ENCODE measurements at regions not wholly inside any gene's neighbourhood (a gene's known extent, or its start where the extent isn't known, plus 50 kb on each side); places are given as distances from the start of the nearest gene placed in this dataset.

DNA sequence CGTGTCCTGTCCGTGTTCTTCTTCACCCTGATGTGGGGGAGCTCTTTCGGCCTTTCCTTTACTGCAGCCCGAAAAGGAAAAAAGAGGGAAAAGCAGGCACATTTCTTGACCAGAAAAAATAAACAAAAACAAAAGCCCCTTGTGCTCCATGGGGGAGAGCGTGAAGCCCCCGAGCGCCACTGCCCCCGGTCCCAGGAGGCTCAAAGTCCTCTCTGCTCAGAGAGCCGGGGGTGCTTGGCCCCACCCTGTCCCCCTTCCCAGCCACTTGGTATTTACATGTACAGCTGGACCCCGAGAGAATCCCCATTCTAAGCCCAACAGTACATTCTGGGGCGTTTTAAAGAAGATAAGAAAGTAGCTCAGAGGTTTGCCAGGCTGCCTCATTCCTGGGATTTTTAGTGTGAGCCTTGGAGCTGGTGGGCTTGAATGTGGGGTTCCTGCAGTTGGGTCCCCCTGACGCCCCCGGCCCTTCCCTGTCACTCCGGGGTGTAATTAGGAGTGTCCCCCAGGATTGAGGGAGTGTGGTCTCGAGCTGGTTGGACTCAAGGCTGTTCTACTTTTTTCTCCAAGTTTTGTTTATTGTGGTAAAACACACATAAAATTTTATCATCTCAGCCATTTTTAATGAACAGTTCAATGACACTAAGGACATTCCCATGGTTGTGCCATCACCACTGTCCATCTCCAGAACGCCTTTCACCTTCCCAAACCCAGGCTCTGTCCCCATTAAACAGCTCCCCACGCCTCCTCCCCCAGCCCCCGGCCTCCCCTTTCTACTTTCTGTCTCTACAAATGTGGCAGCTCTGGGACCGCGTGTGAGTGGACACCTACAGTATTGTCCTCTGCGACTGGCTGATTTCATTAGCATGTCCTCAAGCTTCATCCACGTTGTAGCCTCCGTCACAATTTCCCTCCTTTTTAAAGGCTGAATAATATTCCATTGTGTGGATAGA lies 55.7 kb upstream of the BHLHE23 start:
- TF ChIP-seq, protein P1, sequence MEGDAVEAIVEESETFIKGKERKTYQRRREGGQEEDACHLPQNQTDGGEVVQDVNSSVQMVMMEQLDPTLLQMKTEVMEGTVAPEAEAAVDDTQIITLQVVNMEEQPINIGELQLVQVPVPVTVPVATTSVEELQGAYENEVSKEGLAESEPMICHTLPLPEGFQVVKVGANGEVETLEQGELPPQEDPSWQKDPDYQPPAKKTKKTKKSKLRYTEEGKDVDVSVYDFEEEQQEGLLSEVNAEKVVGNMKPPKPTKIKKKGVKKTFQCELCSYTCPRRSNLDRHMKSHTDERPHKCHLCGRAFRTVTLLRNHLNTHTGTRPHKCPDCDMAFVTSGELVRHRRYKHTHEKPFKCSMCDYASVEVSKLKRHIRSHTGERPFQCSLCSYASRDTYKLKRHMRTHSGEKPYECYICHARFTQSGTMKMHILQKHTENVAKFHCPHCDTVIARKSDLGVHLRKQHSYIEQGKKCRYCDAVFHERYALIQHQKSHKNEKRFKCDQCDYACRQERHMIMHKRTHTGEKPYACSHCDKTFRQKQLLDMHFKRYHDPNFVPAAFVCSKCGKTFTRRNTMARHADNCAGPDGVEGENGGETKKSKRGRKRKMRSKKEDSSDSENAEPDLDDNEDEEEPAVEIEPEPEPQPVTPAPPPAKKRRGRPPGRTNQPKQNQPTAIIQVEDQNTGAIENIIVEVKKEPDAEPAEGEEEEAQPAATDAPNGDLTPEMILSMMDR (IDR thresholded peaks at IDR 0.05; ENCODE audit: low read depth, low read length, missing input control): no peak
- no peak for TF ChIP-seq FOXA1 (IDR thresholded peaks at IDR 0.05)
- TF ChIP-seq SP1 (IDR thresholded peaks at IDR 0.05): no peak
- no peak for TF ChIP-seq RAD21 (IDR thresholded peaks at IDR 0.05)
- no peak for TF ChIP-seq HNF4A (conservative IDR thresholded peaks at IDR 0.05)
- TF ChIP-seq EGR1 (IDR thresholded peaks at IDR 0.05; ENCODE audit: low read depth in 2 of 2): no peak
- TF ChIP-seq, protein P2, sequence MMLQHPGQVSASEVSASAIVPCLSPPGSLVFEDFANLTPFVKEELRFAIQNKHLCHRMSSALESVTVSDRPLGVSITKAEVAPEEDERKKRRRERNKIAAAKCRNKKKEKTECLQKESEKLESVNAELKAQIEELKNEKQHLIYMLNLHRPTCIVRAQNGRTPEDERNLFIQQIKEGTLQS (IDR thresholded peaks at IDR 0.05): no peak
- TF ChIP-seq, protein P3, sequence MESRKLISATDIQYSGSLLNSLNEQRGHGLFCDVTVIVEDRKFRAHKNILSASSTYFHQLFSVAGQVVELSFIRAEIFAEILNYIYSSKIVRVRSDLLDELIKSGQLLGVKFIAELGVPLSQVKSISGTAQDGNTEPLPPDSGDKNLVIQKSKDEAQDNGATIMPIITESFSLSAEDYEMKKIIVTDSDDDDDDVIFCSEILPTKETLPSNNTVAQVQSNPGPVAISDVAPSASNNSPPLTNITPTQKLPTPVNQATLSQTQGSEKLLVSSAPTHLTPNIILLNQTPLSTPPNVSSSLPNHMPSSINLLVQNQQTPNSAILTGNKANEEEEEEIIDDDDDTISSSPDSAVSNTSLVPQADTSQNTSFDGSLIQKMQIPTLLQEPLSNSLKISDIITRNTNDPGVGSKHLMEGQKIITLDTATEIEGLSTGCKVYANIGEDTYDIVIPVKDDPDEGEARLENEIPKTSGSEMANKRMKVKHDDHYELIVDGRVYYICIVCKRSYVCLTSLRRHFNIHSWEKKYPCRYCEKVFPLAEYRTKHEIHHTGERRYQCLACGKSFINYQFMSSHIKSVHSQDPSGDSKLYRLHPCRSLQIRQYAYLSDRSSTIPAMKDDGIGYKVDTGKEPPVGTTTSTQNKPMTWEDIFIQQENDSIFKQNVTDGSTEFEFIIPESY (IDR thresholded peaks at IDR 0.05): no peak
- TF ChIP-seq, protein P4, sequence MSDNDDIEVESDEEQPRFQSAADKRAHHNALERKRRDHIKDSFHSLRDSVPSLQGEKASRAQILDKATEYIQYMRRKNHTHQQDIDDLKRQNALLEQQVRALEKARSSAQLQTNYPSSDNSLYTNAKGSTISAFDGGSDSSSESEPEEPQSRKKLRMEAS (IDR thresholded peaks at IDR 0.05): no peak
- no peak for TF ChIP-seq TAF1 (conservative IDR thresholded peaks at IDR 0.05)
